Keratinocyte (primary cell): ENCODE measurements at regions not wholly inside any gene's neighbourhood (a gene's known extent, or its start where the extent isn't known, plus 50 kb on each side); places are given as distances from the start of the nearest gene placed in this dataset.

Experiments used
- DNase-seq: peaks from one replicate; pipeline ENCODE4 v3.0.0-alpha.2; 2011; ENCODE audit warnings: low read depth, missing footprints, low spot score
- FAIRE-seq: peaks from 2 replicates; lab custom pipeline; 2011; peaks lifted over from hg19 to GRCh38; lab: Jason Lieb, UNC
- H2AFZ ChIP-seq: 2 replicates; pipeline ENCODE4 v1.6.0; 2012; ENCODE audit warnings: low read length, control low read depth, inconsistent platforms; ENCODE audit not compliant: control insufficient read depth
- H3K27ac ChIP-seq: 2 replicates; pipeline ENCODE4 v1.5.1; 2011; ENCODE audit warnings: low read length; ENCODE audit not compliant: control insufficient read depth, insufficient read depth
- H3K27me3 ChIP-seq: 3 replicates; pipeline ENCODE4 v1.6.0; 2011; ENCODE audit warnings: low read length; ENCODE audit not compliant: control insufficient read depth, insufficient read depth; ENCODE audit errors: extremely low read depth
- H3K36me3 ChIP-seq, 2 experiments: 2 replicates in 1 of 2; 3 replicates in 1 of 2; pipeline ENCODE4 v1.5.1; 2011; ENCODE audit warnings: low read length in 2 of 2, mild to moderate bottlenecking in 1 of 2; ENCODE audit not compliant: control insufficient read depth in 2 of 2, insufficient read depth in 2 of 2; ENCODE audit errors: extremely low read depth in 1 of 2
- H3K4me1 ChIP-seq: 3 replicates; pipeline ENCODE4 v1.5.1; 2011; ENCODE audit warnings: low read length; ENCODE audit not compliant: control insufficient read depth, insufficient read depth; ENCODE audit errors: extremely low read depth
- H3K4me2 ChIP-seq: 3 replicates; pipeline ENCODE4 v1.6.0; 2011; ENCODE audit warnings: low read depth, low read length; ENCODE audit not compliant: control insufficient read depth, insufficient read depth; ENCODE audit errors: extremely low read depth
- H3K4me3 ChIP-seq, 3 experiments: fragments of 200-600 bp in 1 of 3; sonication (generic) in 1 of 3; 2 replicates in 2 of 3; 3 replicates in 1 of 3; pipeline ENCODE4 v1.5.1; 2011 to 2016; ENCODE audit warnings: low read length in 3 of 3, mild to moderate bottlenecking in 3 of 3, control low read depth in 2 of 3, inconsistent platforms in 1 of 3, low read depth in 1 of 3, mixed read lengths in 1 of 3, mixed run types in 1 of 3, moderate library complexity in 1 of 3; ENCODE audit not compliant: control insufficient read depth in 2 of 3, insufficient read depth in 2 of 3; ENCODE audit errors: extremely low read depth in 1 of 3
- H3K79me2 ChIP-seq: 2 replicates; pipeline ENCODE4 v1.6.0; 2012; ENCODE audit warnings: low read length; ENCODE audit not compliant: control insufficient read depth, insufficient read depth
- H3K9ac ChIP-seq: 3 replicates; pipeline ENCODE4 v1.6.0; 2011; ENCODE audit warnings: low read length; ENCODE audit not compliant: control insufficient read depth, insufficient read depth; ENCODE audit errors: extremely low read depth
- H3K9me1 ChIP-seq: 3 replicates; pipeline ENCODE4 v1.6.0; 2011; ENCODE audit warnings: low read length; ENCODE audit not compliant: control insufficient read depth, insufficient read depth; ENCODE audit errors: extremely low read depth
- H3K9me3 ChIP-seq: 2 replicates; pipeline ENCODE4 v1.5.1; 2012; ENCODE audit warnings: low read depth, low read length; ENCODE audit not compliant: control insufficient read depth
- H4K20me1 ChIP-seq: 3 replicates; pipeline ENCODE4 v1.6.0; 2011; ENCODE audit warnings: low read length; ENCODE audit not compliant: control insufficient read depth, insufficient read depth; ENCODE audit errors: extremely low read depth
- EZH2 ChIP-seq: IDR thresholded peaks from one replicate; pipeline ENCODE4 v1.6.1; 2012; ENCODE audit warnings: inconsistent platforms, mild to moderate bottlenecking, low read length, moderate library complexity
- dilution Hi-C: fragments of 300-500 bp; cut with MboI; formaldehyde crosslinking; loops from one replicate; pipeline ENCODE4 v1.7.0; 2020; ENCODE audit warnings: low sequenced_read_pairs; ENCODE audit not compliant: extremely low pct_ligation_motif_present
- TF ChIP-seq, protein P1 (sequence below), 3 experiments: IDR thresholded peaks in 1 of 3; conservative IDR thresholded peaks in 1 of 3; optimal IDR thresholded peaks in 1 of 3; 2 replicates in 2 of 3; 3 replicates in 1 of 3; pipeline versions ENCODE3 to v1.5.1; 2011; ENCODE audit warnings: low read length in 3 of 3, mild to moderate bottlenecking in 3 of 3, moderate library complexity in 2 of 3, control low read depth in 1 of 3, inconsistent platforms in 1 of 3; ENCODE audit not compliant: insufficient read depth in 2 of 3; ENCODE audit errors: extremely low read depth in 1 of 3

GRCh38 chr11:95289378-95290101, 58.5 kb upstream of the SESN3 start:
- FAIRE-seq: peak; percentile 86
- peak; percentile 41 for DNase-seq
- Histone ChIP-seq H3K36me3 (no peaks in the 10 kb centered on the region), H3K4me2 (peak overlapping the region; percentile 60), H3K9me1 (no peaks in the 10 kb centered on the region), H3K27me3 (no peaks in the 10 kb centered on the region), H3K4me1 (peaks cover 18% of the 10 kb centered on the region), H3K79me2 (no peaks in the 10 kb centered on the region), H2AFZ (peak overlapping the region; percentile 20), H3K9me3 (no peaks in the 10 kb centered on the region), H4K20me1 (no peaks in the 10 kb centered on the region), H3K4me3 (no peak overlapping the region), H3K9ac (no peak overlapping the region), H3K27ac (peak overlapping the region; percentile 66)
- TF ChIP-seq, protein P1, sequence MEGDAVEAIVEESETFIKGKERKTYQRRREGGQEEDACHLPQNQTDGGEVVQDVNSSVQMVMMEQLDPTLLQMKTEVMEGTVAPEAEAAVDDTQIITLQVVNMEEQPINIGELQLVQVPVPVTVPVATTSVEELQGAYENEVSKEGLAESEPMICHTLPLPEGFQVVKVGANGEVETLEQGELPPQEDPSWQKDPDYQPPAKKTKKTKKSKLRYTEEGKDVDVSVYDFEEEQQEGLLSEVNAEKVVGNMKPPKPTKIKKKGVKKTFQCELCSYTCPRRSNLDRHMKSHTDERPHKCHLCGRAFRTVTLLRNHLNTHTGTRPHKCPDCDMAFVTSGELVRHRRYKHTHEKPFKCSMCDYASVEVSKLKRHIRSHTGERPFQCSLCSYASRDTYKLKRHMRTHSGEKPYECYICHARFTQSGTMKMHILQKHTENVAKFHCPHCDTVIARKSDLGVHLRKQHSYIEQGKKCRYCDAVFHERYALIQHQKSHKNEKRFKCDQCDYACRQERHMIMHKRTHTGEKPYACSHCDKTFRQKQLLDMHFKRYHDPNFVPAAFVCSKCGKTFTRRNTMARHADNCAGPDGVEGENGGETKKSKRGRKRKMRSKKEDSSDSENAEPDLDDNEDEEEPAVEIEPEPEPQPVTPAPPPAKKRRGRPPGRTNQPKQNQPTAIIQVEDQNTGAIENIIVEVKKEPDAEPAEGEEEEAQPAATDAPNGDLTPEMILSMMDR (optimal IDR thresholded peaks at IDR 0.05 in 1 of 3, IDR thresholded peaks at IDR 0.05 in 1 of 3, conservative IDR thresholded peaks at IDR 0.05 in 1 of 3; ENCODE audit: extremely low read depth in 1 of 3, insufficient read depth in 2 of 3, low read length in 3 of 3): no peak
- no peak for TF ChIP-seq EZH2
- dilution Hi-C loops: no loop called here

DNA sequence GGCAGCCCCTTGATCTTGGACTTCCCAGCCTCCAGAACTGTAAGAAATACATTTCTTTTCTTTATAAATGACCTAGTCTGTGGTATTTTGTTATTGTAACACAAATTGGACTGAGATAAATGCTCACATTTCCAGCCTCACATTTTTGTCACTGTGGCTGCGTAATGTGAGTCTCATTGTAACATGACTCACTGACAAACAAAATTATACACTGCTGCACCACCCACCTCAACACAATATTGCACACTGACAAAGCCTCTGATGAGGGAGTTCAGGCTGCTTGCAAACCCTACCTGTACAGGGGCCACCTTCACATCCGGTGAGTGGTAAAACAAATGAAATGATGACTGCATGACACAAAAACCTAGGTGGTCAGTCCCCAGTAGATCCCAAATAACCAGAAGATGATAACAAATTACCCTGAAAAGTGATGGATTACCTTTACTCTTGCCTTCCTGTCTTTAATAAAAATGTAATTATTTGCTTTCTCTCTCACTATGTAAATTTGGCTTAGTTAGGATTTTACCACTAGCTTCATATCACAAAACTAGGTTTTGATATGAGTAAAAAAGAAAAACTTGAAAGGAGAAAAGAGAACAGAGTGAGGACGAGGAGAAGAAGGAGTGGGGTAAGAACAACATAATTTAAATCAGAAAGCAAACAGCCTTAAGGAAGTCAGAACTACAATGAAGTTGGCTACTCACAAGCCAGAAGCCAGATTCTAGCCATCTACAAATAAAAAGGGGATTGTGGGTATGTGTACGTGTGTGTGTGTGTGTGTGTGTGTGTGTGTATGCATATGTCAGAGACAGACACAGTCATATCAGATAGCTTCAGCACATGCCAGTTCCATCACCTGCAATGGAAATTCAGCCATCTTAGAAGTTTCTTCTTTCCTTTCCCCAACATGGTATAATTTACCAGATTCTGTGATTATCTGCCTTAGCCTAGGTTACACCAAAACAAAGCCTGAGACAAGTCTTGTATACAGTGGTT, 53.4 kb upstream of the SESN3 start:
- H3K27me3 ChIP-seq: no peaks in the 10 kb centered on the region
- no peak overlapping the region for H3K4me2 ChIP-seq
- no peaks in the 10 kb centered on the region for H3K79me2 ChIP-seq
- no peak overlapping the region for H3K9ac ChIP-seq
- DNase-seq (no peak), FAIRE-seq (no peak)
- H3K27ac ChIP-seq: no peak overlapping the region
- H3K9me1 ChIP-seq: no peaks in the 10 kb centered on the region
- H3K4me3 ChIP-seq: no peak overlapping the region
- H3K36me3 ChIP-seq: no peaks in the 10 kb centered on the region
- TF ChIP-seq, protein P1 (optimal IDR thresholded peaks at IDR 0.05 in 1 of 3, IDR thresholded peaks at IDR 0.05 in 1 of 3, conservative IDR thresholded peaks at IDR 0.05 in 1 of 3; ENCODE audit: extremely low read depth in 1 of 3, insufficient read depth in 2 of 3, low read length in 3 of 3): no peak
- no peak for TF ChIP-seq EZH2
- H2AFZ ChIP-seq: no peak overlapping the region
- H4K20me1 ChIP-seq: no peaks in the 10 kb centered on the region
- no peaks in the 10 kb centered on the region for H3K9me3 ChIP-seq
- dilution Hi-C loops: no loop called here
- peaks cover 16% of the 10 kb centered on the region for H3K4me1 ChIP-seq
